H1 (cell line): ENCODE measurements at regions not wholly inside any gene's neighbourhood (a gene's known extent, or its start where the extent isn't known, plus 50 kb on each side); places are given as distances from the start of the nearest gene placed in this dataset.

Experiments used
- JUN ChIP-seq: IDR thresholded peaks from 2 replicates; pipeline ENCODE4 v1.6.1; 2011; ENCODE audit warnings: low read depth, mild to moderate bottlenecking, improper control_type of control experiment, low read length
- KDM1A ChIP-seq: fragments of 200-600, 300-600 bp; sonication (generic); IDR thresholded peaks from 2 replicates; pipeline ENCODE4 v1.7.1; 2016; ENCODE audit warnings: mild to moderate bottlenecking, low read length, borderline replicate concordance
- TF ChIP-seq, protein P1 (sequence below): fragments of 300-600 bp; sonication (generic); IDR thresholded peaks from 2 replicates; pipeline ENCODE4 v1.7.1; 2012; ENCODE audit warnings: low read length, moderate library complexity, mild to moderate bottlenecking, inconsistent platforms; ENCODE audit not compliant: insufficient replicate concordance

DNA sequence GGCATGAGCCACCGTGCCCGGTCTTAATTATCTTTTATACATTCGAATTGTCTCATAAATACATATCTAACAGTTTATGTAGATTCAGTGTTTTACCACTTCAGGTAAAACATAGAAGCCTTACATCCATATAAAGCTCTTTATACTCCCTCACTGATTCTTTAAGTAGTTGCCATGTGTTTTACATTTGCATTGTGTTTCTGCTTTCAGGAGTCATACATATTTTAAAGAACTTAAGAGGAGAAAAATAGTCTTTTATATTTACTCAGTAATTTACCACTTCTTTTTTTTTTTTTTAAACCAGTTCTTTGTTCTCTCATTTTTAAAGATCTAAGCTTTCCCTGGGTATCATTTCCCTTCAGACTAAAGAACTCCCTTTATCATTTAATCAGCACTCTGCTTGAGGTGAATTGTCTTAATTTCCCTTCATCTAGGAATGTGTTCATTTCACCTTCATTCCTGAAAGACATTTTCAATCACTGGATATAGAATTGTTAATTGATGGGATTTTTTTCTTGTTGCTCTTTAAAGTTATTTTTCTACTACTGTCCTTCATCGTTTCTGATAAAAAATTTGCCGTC lies 127.1 kb upstream of the XIST start (continued):
- TF ChIP-seq, protein P1, sequence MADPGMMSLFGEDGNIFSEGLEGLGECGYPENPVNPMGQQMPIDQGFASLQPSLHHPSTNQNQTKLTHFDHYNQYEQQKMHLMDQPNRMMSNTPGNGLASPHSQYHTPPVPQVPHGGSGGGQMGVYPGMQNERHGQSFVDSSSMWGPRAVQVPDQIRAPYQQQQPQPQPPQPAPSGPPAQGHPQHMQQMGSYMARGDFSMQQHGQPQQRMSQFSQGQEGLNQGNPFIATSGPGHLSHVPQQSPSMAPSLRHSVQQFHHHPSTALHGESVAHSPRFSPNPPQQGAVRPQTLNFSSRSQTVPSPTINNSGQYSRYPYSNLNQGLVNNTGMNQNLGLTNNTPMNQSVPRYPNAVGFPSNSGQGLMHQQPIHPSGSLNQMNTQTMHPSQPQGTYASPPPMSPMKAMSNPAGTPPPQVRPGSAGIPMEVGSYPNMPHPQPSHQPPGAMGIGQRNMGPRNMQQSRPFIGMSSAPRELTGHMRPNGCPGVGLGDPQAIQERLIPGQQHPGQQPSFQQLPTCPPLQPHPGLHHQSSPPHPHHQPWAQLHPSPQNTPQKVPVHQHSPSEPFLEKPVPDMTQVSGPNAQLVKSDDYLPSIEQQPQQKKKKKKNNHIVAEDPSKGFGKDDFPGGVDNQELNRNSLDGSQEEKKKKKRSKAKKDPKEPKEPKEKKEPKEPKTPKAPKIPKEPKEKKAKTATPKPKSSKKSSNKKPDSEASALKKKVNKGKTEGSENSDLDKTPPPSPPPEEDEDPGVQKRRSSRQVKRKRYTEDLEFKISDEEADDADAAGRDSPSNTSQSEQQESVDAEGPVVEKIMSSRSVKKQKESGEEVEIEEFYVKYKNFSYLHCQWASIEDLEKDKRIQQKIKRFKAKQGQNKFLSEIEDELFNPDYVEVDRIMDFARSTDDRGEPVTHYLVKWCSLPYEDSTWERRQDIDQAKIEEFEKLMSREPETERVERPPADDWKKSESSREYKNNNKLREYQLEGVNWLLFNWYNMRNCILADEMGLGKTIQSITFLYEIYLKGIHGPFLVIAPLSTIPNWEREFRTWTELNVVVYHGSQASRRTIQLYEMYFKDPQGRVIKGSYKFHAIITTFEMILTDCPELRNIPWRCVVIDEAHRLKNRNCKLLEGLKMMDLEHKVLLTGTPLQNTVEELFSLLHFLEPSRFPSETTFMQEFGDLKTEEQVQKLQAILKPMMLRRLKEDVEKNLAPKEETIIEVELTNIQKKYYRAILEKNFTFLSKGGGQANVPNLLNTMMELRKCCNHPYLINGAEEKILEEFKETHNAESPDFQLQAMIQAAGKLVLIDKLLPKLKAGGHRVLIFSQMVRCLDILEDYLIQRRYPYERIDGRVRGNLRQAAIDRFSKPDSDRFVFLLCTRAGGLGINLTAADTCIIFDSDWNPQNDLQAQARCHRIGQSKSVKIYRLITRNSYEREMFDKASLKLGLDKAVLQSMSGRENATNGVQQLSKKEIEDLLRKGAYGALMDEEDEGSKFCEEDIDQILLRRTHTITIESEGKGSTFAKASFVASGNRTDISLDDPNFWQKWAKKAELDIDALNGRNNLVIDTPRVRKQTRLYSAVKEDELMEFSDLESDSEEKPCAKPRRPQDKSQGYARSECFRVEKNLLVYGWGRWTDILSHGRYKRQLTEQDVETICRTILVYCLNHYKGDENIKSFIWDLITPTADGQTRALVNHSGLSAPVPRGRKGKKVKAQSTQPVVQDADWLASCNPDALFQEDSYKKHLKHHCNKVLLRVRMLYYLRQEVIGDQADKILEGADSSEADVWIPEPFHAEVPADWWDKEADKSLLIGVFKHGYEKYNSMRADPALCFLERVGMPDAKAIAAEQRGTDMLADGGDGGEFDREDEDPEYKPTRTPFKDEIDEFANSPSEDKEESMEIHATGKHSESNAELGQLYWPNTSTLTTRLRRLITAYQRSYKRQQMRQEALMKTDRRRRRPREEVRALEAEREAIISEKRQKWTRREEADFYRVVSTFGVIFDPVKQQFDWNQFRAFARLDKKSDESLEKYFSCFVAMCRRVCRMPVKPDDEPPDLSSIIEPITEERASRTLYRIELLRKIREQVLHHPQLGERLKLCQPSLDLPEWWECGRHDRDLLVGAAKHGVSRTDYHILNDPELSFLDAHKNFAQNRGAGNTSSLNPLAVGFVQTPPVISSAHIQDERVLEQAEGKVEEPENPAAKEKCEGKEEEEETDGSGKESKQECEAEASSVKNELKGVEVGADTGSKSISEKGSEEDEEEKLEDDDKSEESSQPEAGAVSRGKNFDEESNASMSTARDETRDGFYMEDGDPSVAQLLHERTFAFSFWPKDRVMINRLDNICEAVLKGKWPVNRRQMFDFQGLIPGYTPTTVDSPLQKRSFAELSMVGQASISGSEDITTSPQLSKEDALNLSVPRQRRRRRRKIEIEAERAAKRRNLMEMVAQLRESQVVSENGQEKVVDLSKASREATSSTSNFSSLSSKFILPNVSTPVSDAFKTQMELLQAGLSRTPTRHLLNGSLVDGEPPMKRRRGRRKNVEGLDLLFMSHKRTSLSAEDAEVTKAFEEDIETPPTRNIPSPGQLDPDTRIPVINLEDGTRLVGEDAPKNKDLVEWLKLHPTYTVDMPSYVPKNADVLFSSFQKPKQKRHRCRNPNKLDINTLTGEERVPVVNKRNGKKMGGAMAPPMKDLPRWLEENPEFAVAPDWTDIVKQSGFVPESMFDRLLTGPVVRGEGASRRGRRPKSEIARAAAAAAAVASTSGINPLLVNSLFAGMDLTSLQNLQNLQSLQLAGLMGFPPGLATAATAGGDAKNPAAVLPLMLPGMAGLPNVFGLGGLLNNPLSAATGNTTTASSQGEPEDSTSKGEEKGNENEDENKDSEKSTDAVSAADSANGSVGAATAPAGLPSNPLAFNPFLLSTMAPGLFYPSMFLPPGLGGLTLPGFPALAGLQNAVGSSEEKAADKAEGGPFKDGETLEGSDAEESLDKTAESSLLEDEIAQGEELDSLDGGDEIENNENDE, result peak; percentile 47
- TF ChIP-seq KDM1A, result no peak
- TF ChIP-seq JUN, result no peak
